GM21515 (cell line): ENCODE measurements at regions not wholly inside any gene's neighbourhood (a gene's known extent, or its start where the extent isn't known, plus 50 kb on each side); places are given as distances from the start of the nearest gene placed in this dataset.

Experiments used
- ATAC-seq: cut with Tn5 transposase; IDR thresholded peaks from one replicate; pipeline ENCODE4 v1.9.1; 2021; ENCODE audit not compliant: unreplicated experiment

GRCh38 chr19:32223595-32224370 is 121.6 kb upstream of the ZNF507 start:
- no peak for ATAC-seq

- no peak for ATAC-seq
These were observed 120.8 kb upstream of the ZNF507 start for GRCh38 chr19:32224371-32225244.

GRCh38 chr19:32227561-32228165 is 117.7 kb upstream of the ZNF507 start:
- no peak for ATAC-seq

- no peak for ATAC-seq
These were observed 115.0 kb upstream of the ZNF507 start for GRCh38 chr19:32230441-32230840.

- no peak for ATAC-seq
These were observed 114.4 kb upstream of the ZNF507 start for GRCh38 chr19:32231020-32231419.

- no peak for ATAC-seq
These were observed 113.7 kb upstream of the ZNF507 start for GRCh38 chr19:32231691-32232090.

- ATAC-seq = no peak
These were observed 113.0 kb upstream of the ZNF507 start for GRCh38 chr19:32232449-32232848.

GRCh38 chr19:32233091-32233490 is 112.3 kb upstream of the ZNF507 start:
- no peak for ATAC-seq

- ATAC-seq = no peak
These were observed 111.5 kb upstream of the ZNF507 start for GRCh38 chr19:32233885-32234284.

GRCh38 chr19:32234663-32235217 is 110.7 kb upstream of the ZNF507 start:
- no peak for ATAC-seq

GRCh38 chr19:32238076-32238475 is 107.3 kb upstream of the ZNF507 start:
- ATAC-seq = peak; percentile 51

GRCh38 chr19:32240316-32240715 is 105.1 kb upstream of the ZNF507 start:
- no peak for ATAC-seq

GRCh38 chr19:32241306-32241705 is 104.1 kb upstream of the ZNF507 start:
- ATAC-seq = no peak

GRCh38 chr19:32241932-32242710 is 103.3 kb upstream of the ZNF507 start:
- no peak for ATAC-seq

- no peak for ATAC-seq
These were observed 99.4 kb upstream of the ZNF507 start for GRCh38 chr19:32246006-32246405.

GRCh38 chr19:32251634-32252332 is 93.6 kb upstream of the ZNF507 start:
- no peak for ATAC-seq

- ATAC-seq = no peak
These were observed 93.1 kb upstream of the ZNF507 start for GRCh38 chr19:32252333-32252669.

- no peak for ATAC-seq
These were observed 91.5 kb upstream of the ZNF507 start for GRCh38 chr19:32253683-32254508.

- no peak for ATAC-seq
These were observed 90.9 kb upstream of the ZNF507 start for GRCh38 chr19:32254509-32254890.
